Transverse colon (tissue), 4 donors: ENCODE measurements at regions not wholly inside any gene's neighbourhood (a gene's known extent, or its start where the extent isn't known, plus 50 kb on each side); places are given as distances from the start of the nearest gene placed in this dataset.

ENCODE experiments used
- DNase-seq: peaks from one replicate; pipeline ENCODE4 v3.0.0-alpha.2; 2019
- H3K27ac ChIP-seq, 4 donors: fragments of 200-600 bp; sonication (generic); 2 replicates each; pipeline ENCODE4 v1.5.1; 2016 to 2018; ENCODE audit warnings: inconsistent platforms in 4 of 4
- H3K27me3 ChIP-seq: fragments of 200-600 bp; sonication (generic); 2 replicates; pipeline ENCODE4 v1.5.1; 2017; ENCODE audit warnings: inconsistent platforms
- H3K36me3 ChIP-seq, 4 donors: fragments of 200-600 bp; sonication (generic); 2 replicates each; pipeline ENCODE4 v1.5.1; 2017 to 2019; ENCODE audit warnings: inconsistent platforms in 4 of 4
- H3K4me1 ChIP-seq, 4 donors: fragments of 200-600 bp; sonication (generic); 2 replicates each; pipeline ENCODE4 v1.5.1; 2017 to 2020; ENCODE audit warnings: inconsistent platforms in 4 of 4
- H3K4me3 ChIP-seq, 4 donors: fragments of 200-600 bp; sonication (generic); 1 replicate in 1 of 4; 2 replicates in 3 of 4; pipeline versions ENCODE4 v1.5.1 to v1.6.1; 2017 to 2019; ENCODE audit warnings: inconsistent platforms in 4 of 4
- H3K9me3 ChIP-seq, 2 donors: fragments of 200-600 bp; sonication (generic); 2 replicates each; pipeline ENCODE4 v1.5.1; 2017 to 2019; ENCODE audit warnings: inconsistent platforms in 2 of 2
- CTCF ChIP-seq, 5 experiments: fragments of 200-600 bp in 3 of 5; fragments of 450-650 bp in 2 of 5; sonication (generic) in 3 of 5; IDR thresholded peaks; 1 replicate in 2 of 5; 2 replicates in 3 of 5; pipeline ENCODE4 v1.5.1; 2016 to 2017; ENCODE audit warnings: antibody characterized with exemption in 5 of 5, inconsistent platforms in 3 of 5, mild to moderate bottlenecking in 2 of 5, moderate library complexity in 1 of 5
- EP300 ChIP-seq: sonication (generic); formaldehyde crosslinking; IDR thresholded peaks from one replicate; pipeline ENCODE4 v1.6.1; 2017; ENCODE audit warnings: antibody characterized with exemption, low read depth
- POLR2A ChIP-seq: fragments of 450-650 bp; IDR thresholded peaks from one replicate; pipeline ENCODE4 v1.6.1; 2016; ENCODE audit warnings: antibody characterized with exemption, mild to moderate bottlenecking, moderate library complexity
- POLR2AphosphoS5 ChIP-seq, 3 donors: sonication (generic); formaldehyde crosslinking; IDR thresholded peaks; one replicate each; pipeline ENCODE4 v1.6.1; 2016; ENCODE audit warnings: antibody characterized with exemption in 3 of 3
- WGBS, 2 donors: methylation state at CpG; one replicate each; pipeline ENCODE4 v1.1.5; 2018; ENCODE audit warnings: low coverage in 1 of 2; 5-methylcytosine and 5-hydroxymethylcytosine counted together
- in situ Hi-C, 4 donors: fragments of 200-750 bp; cut with MboI; loops; one replicate each; pipeline versions ENCODE4 v1.15.0 to v1.15.1; 2017; ENCODE audit warnings: low sequenced_read_pairs in 3 of 4, low pct_ligation_motif_present in 1 of 4, low pct_unique_long_range_greater_than_20kb in 1 of 4
- intact Hi-C: fragments of 100-400 bp; cut with DNase I; formaldehyde crosslinking; loops from one replicate; pipeline ENCODE4 v1.15.1; 2023; ENCODE audit warnings: low total_unique reads

- intact Hi-C loops, result no loop called here
Measured at GRCh38 chr5:117189784-117190183, 615.2 kb upstream of the SEMA6A start.

GRCh38 chr5:117188211-117188610 lies 613.6 kb upstream of the SEMA6A start:
- WGBS, 2 donors, result 30 to 32% methylated on average over 1 of the region's 1 CpG
- Histone ChIP-seq H3K4me3 (no peak overlapping the region), H3K36me3 (no peaks in the 10 kb centered on the region), H3K27me3 (no peaks in the 10 kb centered on the region), H3K27ac (no peak overlapping the region), H3K4me1 (no peaks in the 10 kb centered on the region), H3K9me3 (no peaks in the 10 kb centered on the region)
- intact Hi-C loops, result no loop called here
- no peak for DNase-seq
- in situ Hi-C loops, result no loop called here
- TF ChIP-seq CTCF (IDR thresholded peaks at IDR 0.05) (no peak), POLR2AphosphoS5 (IDR thresholded peaks at IDR 0.05) (no peak), EP300 (no peak)

More at GRCh38 chr5:117189784-117190183, 615.2 kb upstream of the SEMA6A start:
- no peaks in the 10 kb centered on the region for H3K36me3 ChIP-seq
- H3K9me3 ChIP-seq, result no peaks in the 10 kb centered on the region
- 57% methylated on average over 2 to 4 of the region's 4 CpGs for WGBS, 2 donors
- H3K27me3 ChIP-seq, result no peaks in the 10 kb centered on the region
- no peak for TF ChIP-seq POLR2A
- TF ChIP-seq POLR2AphosphoS5 (IDR thresholded peaks at IDR 0.05), result no peak
- no peak for TF ChIP-seq CTCF (IDR thresholded peaks at IDR 0.05)
- TF ChIP-seq EP300, result no peak
- H3K4me3 ChIP-seq, result no peak overlapping the region
- no peak overlapping the region for H3K27ac ChIP-seq
- in situ Hi-C loops, result no loop called here
- no peak for DNase-seq
- no peaks in the 10 kb centered on the region for H3K4me1 ChIP-seq

- WGBS, 2 donors, result 68 to 74% methylated on average over 3 of the region's 3 CpGs
- DNase-seq, result no peak
- Histone ChIP-seq H3K4me3 (no peak overlapping the region), H3K27ac (no peak overlapping the region), H3K36me3 (no peaks in the 10 kb centered on the region), H3K27me3 (no peaks in the 10 kb centered on the region), H3K9me3 (no peaks in the 10 kb centered on the region), H3K4me1 (no peaks in the 10 kb centered on the region)
- in situ Hi-C loops, result no loop called here
- intact Hi-C loops, result no loop called here
- TF ChIP-seq CTCF (IDR thresholded peaks at IDR 0.05), result no peak
Measured at GRCh38 chr5:117186751-117187150, 612.1 kb upstream of the SEMA6A start.

GRCh38 chr5:117183326-117183725 lies 608.7 kb upstream of the SEMA6A start:
- Histone ChIP-seq H3K27ac (no peak overlapping the region), H3K4me3 (no peak overlapping the region), H3K9me3 (no peaks in the 10 kb centered on the region), H3K36me3 (no peaks in the 10 kb centered on the region), H3K4me1 (no peaks in the 10 kb centered on the region), H3K27me3 (no peaks in the 10 kb centered on the region)
- in situ Hi-C loops, result no loop called here
- intact Hi-C loops, result no loop called here
- no peak for DNase-seq
- no peak for TF ChIP-seq POLR2AphosphoS5 (IDR thresholded peaks at IDR 0.05)
- WGBS, 2 donors, result 56 to 81% methylated on average over 1 to 2 of the region's 2 CpGs

GRCh38 chr5:117182104-117182503 lies 607.5 kb upstream of the SEMA6A start:
- Histone ChIP-seq H3K9me3 (no peaks in the 10 kb centered on the region), H3K4me3 (no peak overlapping the region), H3K27me3 (no peaks in the 10 kb centered on the region), H3K4me1 (no peaks in the 10 kb centered on the region), H3K27ac (no peak overlapping the region), H3K36me3 (no peaks in the 10 kb centered on the region)
- no peak for TF ChIP-seq CTCF (IDR thresholded peaks at IDR 0.05)
- no peak for TF ChIP-seq EP300
- no peak for TF ChIP-seq POLR2AphosphoS5 (IDR thresholded peaks at IDR 0.05)
- TF ChIP-seq POLR2A, result no peak
- DNase-seq, result no peak
- in situ Hi-C loops (no loop called here), intact Hi-C loops (no loop called here)
- WGBS, 2 donors, result 63 to 68% methylated on average over 1 of the region's 1 CpG
